ENCODE measurements at regions not wholly inside any gene's neighbourhood (a gene's known extent, or its start where the extent isn't known, plus 50 kb on each side); places are given as distances from the start of the nearest gene placed in this dataset.

- no peak for DNase-seq
Measured at GRCh38 chr1:4402032-4402431, 252.4 kb upstream of the AJAP1 start.

GRCh38 chr1:4404854-4405590 is 249.4 kb upstream of the AJAP1 start:
- DNase-seq: no peak

- no peak for DNase-seq
Measured at GRCh38 chr1:4407851-4408250, 246.6 kb upstream of the AJAP1 start.

- DNase-seq: no peak
Measured at GRCh38 chr1:4408380-4408779, 246.0 kb upstream of the AJAP1 start.

GRCh38 chr1:4411862-4412261 is 242.5 kb upstream of the AJAP1 start:
- no peak for DNase-seq

- DNase-seq: no peak
Measured at GRCh38 chr1:4415476-4415875, 238.9 kb upstream of the AJAP1 start.

- no peak for DNase-seq
Measured at GRCh38 chr1:4416189-4416588, 238.2 kb upstream of the AJAP1 start.

GRCh38 chr1:4418021-4418420 is 236.4 kb upstream of the AJAP1 start:
- DNase-seq: no peak

- no peak for DNase-seq
Measured at GRCh38 chr1:4421986-4422385, 232.4 kb upstream of the AJAP1 start.

- DNase-seq: no peak
Measured at GRCh38 chr1:4422504-4423289, 231.7 kb upstream of the AJAP1 start.

GRCh38 chr1:4424254-4424653 is 230.2 kb upstream of the AJAP1 start:
- no peak for DNase-seq

- DNase-seq: no peak
Measured at GRCh38 chr1:4424766-4425165, 229.6 kb upstream of the AJAP1 start.

- peak in 1 of 2 experiments; percentile 16 for DNase-seq
Measured at GRCh38 chr1:4425892-4426291, 228.5 kb upstream of the AJAP1 start.

GRCh38 chr1:4428711-4429110 is 225.7 kb upstream of the AJAP1 start:
- no peak for DNase-seq

- no peak for DNase-seq
Measured at GRCh38 chr1:4430406-4431365, 223.7 kb upstream of the AJAP1 start.

GRCh38 chr1:4431491-4431890 is 222.9 kb upstream of the AJAP1 start:
- DNase-seq: no peak

- DNase-seq: no peak
Measured at GRCh38 chr1:4433075-4433474, 221.3 kb upstream of the AJAP1 start.

- no peak for DNase-seq
Measured at GRCh38 chr1:4444086-4444485, 210.3 kb upstream of the AJAP1 start.

GRCh38 chr1:4447778-4448420 is 206.5 kb upstream of the AJAP1 start:
- no peak for DNase-seq

- no peak for DNase-seq
Measured at GRCh38 chr1:4449972-4450371, 204.4 kb upstream of the AJAP1 start.

- no peak for DNase-seq
Measured at GRCh38 chr1:4452701-4453100, 201.7 kb upstream of the AJAP1 start.

- DNase-seq: no peak
Measured at GRCh38 chr1:4460052-4460451, 194.4 kb upstream of the AJAP1 start.

- DNase-seq: no peak
Measured at GRCh38 chr1:4460651-4461050, 193.8 kb upstream of the AJAP1 start.
